ENCODE measurements at regions not wholly inside any gene's neighbourhood (a gene's known extent, or its start where the extent isn't known, plus 50 kb on each side); places are given as distances from the start of the nearest gene placed in this dataset.

DNA sequence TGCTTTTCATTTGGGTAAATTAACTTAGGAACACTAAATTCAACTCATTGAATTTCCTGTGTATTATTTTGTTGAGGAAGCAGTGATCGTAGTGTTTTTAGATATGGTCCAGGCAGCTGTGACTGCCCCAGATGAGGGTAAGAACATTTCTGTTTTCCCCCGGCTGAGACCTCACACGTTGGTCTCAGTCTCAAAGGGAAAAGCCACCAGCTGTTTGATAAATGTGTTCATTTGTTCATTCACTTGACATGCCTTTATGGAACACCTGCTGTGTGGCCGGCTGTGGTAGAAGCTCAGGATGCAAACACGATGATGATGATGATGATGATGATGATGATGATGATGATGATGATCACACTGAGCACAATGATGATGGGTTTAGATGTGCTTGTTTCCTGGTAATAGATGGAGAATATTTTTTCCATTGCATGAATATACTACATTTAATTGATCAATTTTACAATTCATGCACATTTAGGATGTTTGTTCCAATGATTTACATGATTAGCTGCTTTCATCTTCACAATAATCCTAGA lies 125.6 kb upstream of the ZNF32 start:
- CTCF ChIA-PET = no interaction called here
- intact Hi-C loops (cut with micrococcal nuclease) = no loop called here
- POLR2A ChIA-PET = no interaction called here
- no peaks in the 10 kb centered on the region for H3K9me3 Mint-ChIP-seq
- H3K27me3 Mint-ChIP-seq = peaks cover 3% of the 10 kb centered on the region
- H3K4me1 Mint-ChIP-seq (ENCODE audit: low read depth) = peaks cover 6% of the 10 kb centered on the region
- no peaks in the 10 kb centered on the region for H3K36me3 Mint-ChIP-seq
- no peak for DNase-seq
- no peak overlapping the region for H3K4me3 Mint-ChIP-seq
- no peak overlapping the region for H3K27ac Mint-ChIP-seq

DNA sequence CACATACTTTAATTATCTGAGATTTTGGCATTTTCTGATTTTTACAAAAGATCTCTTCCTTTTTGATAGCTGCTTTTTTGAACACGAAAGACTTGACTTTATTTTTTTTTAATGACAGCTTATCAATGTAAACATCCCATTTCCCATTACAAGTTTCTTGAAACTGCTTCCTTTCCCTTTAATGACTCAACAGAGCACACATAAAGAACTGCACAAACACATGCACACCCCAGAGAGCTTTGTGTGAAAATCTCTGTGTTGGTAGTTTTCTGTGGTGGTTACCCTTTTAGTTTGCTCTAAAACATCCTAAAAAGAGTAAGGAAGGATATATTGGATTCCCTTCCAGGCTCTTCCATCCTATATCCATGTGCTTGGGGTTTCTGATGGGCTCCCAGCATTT lies 125.1 kb upstream of the ZNF32 start:
- Mint-ChIP-seq H3K9me3 (peaks cover under 1% of the 10 kb centered on the region), H3K4me3 (no peak overlapping the region), H3K4me1 (ENCODE audit: low read depth) (peaks cover 3% of the 10 kb centered on the region), H3K36me3 (no peaks in the 10 kb centered on the region), H3K27me3 (peaks cover 3% of the 10 kb centered on the region), H3K27ac (no peak overlapping the region)
- CTCF ChIA-PET = no interaction called here
- POLR2A ChIA-PET = no interaction called here
- DNase-seq = no peak
- intact Hi-C loops (cut with micrococcal nuclease) = no loop called here

DNA sequence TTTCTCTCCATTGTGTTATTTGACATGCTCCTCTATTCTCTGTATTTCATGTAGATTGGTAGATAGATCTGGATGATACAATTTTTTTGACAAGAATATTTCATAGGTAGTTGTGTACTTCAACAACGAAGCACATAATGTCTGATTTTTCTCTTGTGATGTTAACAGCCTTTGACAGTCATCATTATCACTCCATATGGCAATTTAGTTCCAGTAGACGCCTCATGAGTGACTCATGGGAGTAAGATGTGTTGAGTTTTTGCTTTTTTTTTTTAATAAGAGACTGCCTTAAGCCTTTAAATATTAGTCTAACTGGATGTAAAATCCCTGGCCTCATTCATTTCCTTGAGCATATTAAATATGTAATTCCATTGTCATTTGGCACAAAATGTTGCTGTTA lies 123.5 kb upstream of the ZNF32 start:
- no peaks in the 10 kb centered on the region for H3K36me3 Mint-ChIP-seq
- ChIA-PET POLR2A (no interaction called here), CTCF (no interaction called here)
- intact Hi-C loops (cut with micrococcal nuclease) = no loop called here
- DNase-seq = no peak
- no peak overlapping the region for H3K4me3 Mint-ChIP-seq
- no peak overlapping the region for H3K27ac Mint-ChIP-seq
- H3K9me3 Mint-ChIP-seq = peaks cover 11% of the 10 kb centered on the region
- peaks cover 3% of the 10 kb centered on the region for H3K27me3 Mint-ChIP-seq
- H3K4me1 Mint-ChIP-seq (ENCODE audit: low read depth) = no peaks in the 10 kb centered on the region

DNA sequence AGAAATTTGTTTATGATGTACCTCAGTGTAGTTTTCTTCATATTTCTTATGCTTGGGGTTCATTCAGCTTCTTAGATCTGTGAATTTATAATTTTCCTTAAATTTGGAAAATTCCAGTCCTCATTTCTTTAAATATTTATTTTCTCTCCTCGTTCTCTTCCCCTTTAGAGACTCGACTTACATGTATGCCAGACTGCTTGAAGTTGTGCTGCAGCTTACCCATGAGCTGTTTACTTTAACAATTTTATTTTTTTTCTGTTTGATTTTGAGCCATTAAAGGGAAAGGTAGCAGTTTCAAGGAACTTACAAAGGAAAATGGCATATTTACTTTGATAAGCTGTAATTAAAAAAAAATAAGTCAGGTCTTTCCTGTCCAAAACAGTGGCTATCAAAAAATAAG lies 123.0 kb upstream of the ZNF32 start:
- no peak overlapping the region for H3K4me3 Mint-ChIP-seq
- ChIA-PET POLR2A (no interaction called here), CTCF (interaction anchor here (0.6 kb wide), 1 partner anchor 11 kb away, joined by 3 read pairs; no protein-coding TSS in a partner anchor)
- no peak overlapping the region for H3K27ac Mint-ChIP-seq
- no peak for DNase-seq
- H3K9me3 Mint-ChIP-seq = peaks cover 11% of the 10 kb centered on the region
- H3K36me3 Mint-ChIP-seq = no peaks in the 10 kb centered on the region
- no peaks in the 10 kb centered on the region for H3K4me1 Mint-ChIP-seq (ENCODE audit: low read depth)
- intact Hi-C loops (cut with micrococcal nuclease) = no loop called here
- peaks cover 3% of the 10 kb centered on the region for H3K27me3 Mint-ChIP-seq

DNA sequence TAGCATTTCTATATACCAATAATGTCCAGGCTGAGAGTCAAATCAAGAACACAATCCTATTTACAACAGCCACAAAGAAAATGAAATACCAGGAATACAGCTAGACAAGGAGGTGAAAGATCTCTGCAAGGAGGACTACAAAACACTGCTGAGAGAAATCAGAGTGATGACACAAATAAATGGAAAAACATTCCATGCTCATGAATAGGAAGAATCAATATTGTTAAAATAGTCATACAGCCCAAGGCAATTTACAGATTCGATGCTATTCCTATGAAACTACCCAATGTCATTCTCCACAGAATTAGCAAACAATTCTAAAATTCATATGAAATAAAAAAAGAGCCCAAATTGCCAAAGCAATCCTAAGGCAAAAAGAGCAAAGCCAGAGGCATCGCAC lies 116.8 kb upstream of the ZNF32 start:
- DNase-seq = no peak
- POLR2A ChIA-PET = no interaction called here
- CTCF ChIA-PET = no interaction called here
- Mint-ChIP-seq H3K4me1 (ENCODE audit: low read depth) (no peaks in the 10 kb centered on the region), H3K36me3 (no peaks in the 10 kb centered on the region), H3K27ac (no peak overlapping the region), H3K27me3 (no peaks in the 10 kb centered on the region), H3K4me3 (no peak overlapping the region), H3K9me3 (peaks cover 11% of the 10 kb centered on the region)
- intact Hi-C loops (cut with micrococcal nuclease) = no loop called here

DNA sequence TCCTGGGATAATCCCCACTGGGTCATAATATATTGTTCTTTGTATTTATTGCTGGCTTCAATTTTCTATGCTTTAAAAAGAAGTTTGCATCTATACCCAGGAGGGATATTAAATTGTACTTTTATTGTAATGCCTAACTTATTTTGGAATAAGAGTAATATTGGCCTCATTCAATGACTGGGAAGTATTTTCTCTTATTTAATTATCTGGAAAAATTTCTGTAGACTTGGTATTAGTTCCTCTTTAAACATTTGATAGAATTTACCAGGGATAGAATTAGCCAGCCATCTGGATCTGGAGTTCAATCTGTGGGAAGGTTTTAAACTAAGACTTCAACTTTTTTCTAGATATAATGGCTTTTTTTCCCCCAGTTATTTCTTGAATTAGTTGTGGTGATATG lies 115.2 kb upstream of the ZNF32 start:
- no peak overlapping the region for H3K27ac Mint-ChIP-seq
- intact Hi-C loops (cut with micrococcal nuclease) = no loop called here
- no peaks in the 10 kb centered on the region for H3K4me1 Mint-ChIP-seq (ENCODE audit: low read depth)
- POLR2A ChIA-PET = no interaction called here
- H3K36me3 Mint-ChIP-seq = no peaks in the 10 kb centered on the region
- CTCF ChIA-PET = no interaction called here
- H3K9me3 Mint-ChIP-seq = peaks cover 11% of the 10 kb centered on the region
- H3K27me3 Mint-ChIP-seq = no peaks in the 10 kb centered on the region
- H3K4me3 Mint-ChIP-seq = no peak overlapping the region
- no peak for DNase-seq

DNA sequence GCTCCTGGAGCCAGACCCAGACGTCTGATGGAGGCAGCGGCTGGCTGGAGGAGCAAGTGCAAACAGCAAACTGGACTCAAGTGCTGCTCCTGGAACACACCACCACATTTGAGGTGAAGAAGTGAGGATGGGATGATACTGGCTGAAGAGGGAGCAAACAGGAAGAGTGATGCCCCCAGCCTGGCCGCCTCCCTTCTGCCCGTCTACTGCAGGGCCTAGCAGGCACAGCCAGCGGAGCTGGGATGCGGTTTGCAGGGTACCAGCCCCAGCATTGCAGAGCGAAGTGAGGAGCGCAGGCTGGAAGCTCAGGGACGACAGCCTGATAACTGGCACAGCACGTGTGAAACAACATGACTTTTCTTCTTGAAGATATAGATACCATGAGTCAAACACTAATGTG lies 111.8 kb upstream of the ZNF32 start:
- intact Hi-C loops (cut with micrococcal nuclease) = no loop called here
- ChIA-PET CTCF (no interaction called here), POLR2A (no interaction called here)
- Mint-ChIP-seq H3K36me3 (no peaks in the 10 kb centered on the region), H3K27ac (no peak overlapping the region), H3K9me3 (no peaks in the 10 kb centered on the region), H3K27me3 (no peaks in the 10 kb centered on the region), H3K4me1 (ENCODE audit: low read depth) (no peaks in the 10 kb centered on the region), H3K4me3 (no peak overlapping the region)
- no peak for DNase-seq

DNA sequence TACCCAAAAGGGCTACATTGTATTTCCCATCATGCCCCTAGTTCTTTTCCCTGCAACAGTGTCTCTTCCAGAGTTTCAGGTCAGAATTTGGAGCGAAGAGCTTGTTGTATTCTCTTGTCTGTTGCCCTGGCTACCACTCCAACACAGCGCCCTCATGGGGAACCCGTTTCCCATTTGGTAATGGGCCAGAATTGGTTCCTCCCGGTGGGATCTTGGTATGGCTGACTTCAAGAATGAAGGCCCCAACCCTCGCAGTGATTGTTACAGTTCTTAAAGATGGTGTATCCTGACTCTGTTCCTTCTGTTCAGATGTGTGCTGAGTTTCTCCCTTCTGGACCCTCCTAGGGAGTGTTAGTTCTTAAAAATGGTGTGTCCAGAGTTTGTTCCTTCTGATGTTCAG lies 110.5 kb upstream of the ZNF32 start:
- DNase-seq = no peak
- no peaks in the 10 kb centered on the region for H3K4me1 Mint-ChIP-seq (ENCODE audit: low read depth)
- no peak overlapping the region for H3K4me3 Mint-ChIP-seq
- intact Hi-C loops (cut with micrococcal nuclease) = no loop called here
- H3K27me3 Mint-ChIP-seq = no peaks in the 10 kb centered on the region
- CTCF ChIA-PET = no interaction called here
- H3K9me3 Mint-ChIP-seq = no peaks in the 10 kb centered on the region
- POLR2A ChIA-PET = no interaction called here
- no peak overlapping the region for H3K27ac Mint-ChIP-seq
- no peaks in the 10 kb centered on the region for H3K36me3 Mint-ChIP-seq

DNA sequence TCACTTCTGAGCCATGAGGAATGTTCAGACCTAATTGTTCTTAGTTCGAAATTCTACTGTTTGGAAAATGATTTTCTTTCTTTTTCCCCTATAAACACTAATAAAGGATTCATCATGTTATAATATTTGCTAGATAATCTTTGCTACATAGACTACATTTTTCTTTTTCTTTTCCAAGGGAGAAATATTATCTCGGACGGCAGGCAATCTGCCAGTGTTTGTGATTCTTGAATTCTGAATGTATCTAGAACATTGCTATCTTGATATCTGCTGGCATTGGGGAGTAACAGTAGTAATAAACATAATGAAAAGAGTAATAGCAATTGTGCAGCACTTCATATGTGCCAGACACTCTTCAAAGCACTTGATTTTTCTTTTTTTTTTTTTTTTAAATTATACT lies 107.7 kb upstream of the ZNF32 start:
- CTCF ChIA-PET = no interaction called here
- no peak overlapping the region for H3K4me3 Mint-ChIP-seq
- H3K4me1 Mint-ChIP-seq (ENCODE audit: low read depth) = no peaks in the 10 kb centered on the region
- DNase-seq = no peak
- H3K36me3 Mint-ChIP-seq = no peaks in the 10 kb centered on the region
- intact Hi-C loops (cut with micrococcal nuclease) = no loop called here
- POLR2A ChIA-PET = no interaction called here
- no peaks in the 10 kb centered on the region for H3K27me3 Mint-ChIP-seq
- no peak overlapping the region for H3K27ac Mint-ChIP-seq
- H3K9me3 Mint-ChIP-seq = no peaks in the 10 kb centered on the region

DNA sequence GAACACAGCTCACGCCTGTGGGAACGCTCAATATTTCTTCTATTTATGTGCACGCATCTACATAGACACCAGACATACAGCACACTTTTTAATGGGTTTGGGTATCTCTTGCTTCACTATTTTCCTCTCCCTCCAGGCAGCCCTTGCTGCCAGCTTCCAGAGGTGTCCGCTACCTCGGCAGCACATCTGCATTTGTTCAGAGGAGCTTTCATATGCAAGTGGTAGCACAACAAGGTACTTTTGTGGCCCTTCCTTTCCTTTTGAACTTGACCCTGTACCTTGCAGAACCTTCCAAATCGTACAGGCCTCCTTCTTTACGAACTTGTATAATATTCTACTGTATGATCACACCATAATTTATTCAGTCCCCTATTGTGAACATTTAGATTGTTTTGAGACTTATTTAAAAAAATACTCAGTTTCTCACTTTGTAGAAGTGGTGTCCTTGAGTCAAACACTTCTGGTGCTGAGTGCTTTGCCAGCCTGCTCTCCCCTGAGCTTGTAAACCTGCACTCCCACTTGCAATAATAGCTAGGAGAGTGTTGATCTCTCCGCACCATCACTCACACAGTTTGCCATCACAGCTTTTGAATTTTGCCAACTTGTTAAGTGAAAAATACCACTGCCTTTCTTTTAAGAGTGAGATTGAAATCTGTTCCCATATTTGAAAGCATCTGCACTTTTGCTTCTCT lies 106.0 kb upstream of the ZNF32 start:
- no peaks in the 10 kb centered on the region for H3K36me3 Mint-ChIP-seq
- ChIA-PET POLR2A (no interaction called here), CTCF (no interaction called here)
- no peak overlapping the region for H3K27ac Mint-ChIP-seq
- H3K9me3 Mint-ChIP-seq = no peaks in the 10 kb centered on the region
- DNase-seq = no peak
- H3K4me1 Mint-ChIP-seq (ENCODE audit: low read depth) = no peaks in the 10 kb centered on the region
- H3K4me3 Mint-ChIP-seq = no peak overlapping the region
- intact Hi-C loops (cut with micrococcal nuclease) = no loop called here
- H3K27me3 Mint-ChIP-seq = no peaks in the 10 kb centered on the region

DNA sequence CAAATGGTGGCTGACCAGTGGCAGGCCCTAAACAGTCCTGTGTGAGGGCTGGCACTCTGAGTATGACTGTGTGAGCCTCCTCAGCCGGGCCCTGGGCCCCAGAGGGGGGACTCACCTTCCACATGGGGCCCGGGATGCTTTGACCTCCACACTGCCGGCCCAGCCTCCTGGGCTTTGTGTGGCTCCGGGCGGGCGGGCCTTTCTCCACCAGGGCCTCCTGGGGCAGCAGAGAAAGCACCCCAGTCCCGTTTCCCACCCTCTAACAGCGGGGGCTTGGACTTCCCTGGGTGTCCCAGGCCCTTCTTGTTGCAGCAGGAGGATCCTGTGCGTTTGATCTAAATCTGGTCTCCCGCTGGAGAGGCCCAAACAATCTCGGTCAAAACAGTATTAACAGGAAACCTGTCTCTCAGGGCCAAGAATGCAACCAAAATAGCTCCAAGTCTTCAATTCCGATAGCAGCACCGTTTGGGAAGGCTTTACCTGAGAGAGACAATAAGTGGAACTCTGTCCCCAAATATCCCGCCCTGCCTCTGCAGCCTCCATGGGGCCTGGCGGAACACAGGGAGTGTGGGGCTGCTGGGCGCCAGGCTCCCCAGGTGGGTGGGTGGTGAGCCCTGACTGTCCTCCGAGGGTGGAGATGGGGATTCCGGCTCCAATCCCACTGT lies 104.8 kb upstream of the ZNF32 start:
- no peak for DNase-seq
- Mint-ChIP-seq H3K36me3 (no peaks in the 10 kb centered on the region), H3K27me3 (no peaks in the 10 kb centered on the region), H3K4me3 (no peak overlapping the region), H3K4me1 (ENCODE audit: low read depth) (no peaks in the 10 kb centered on the region), H3K9me3 (no peaks in the 10 kb centered on the region), H3K27ac (no peak overlapping the region)
- intact Hi-C loops (cut with micrococcal nuclease) = no loop called here
- ChIA-PET CTCF (no interaction called here), POLR2A (no interaction called here)

DNA sequence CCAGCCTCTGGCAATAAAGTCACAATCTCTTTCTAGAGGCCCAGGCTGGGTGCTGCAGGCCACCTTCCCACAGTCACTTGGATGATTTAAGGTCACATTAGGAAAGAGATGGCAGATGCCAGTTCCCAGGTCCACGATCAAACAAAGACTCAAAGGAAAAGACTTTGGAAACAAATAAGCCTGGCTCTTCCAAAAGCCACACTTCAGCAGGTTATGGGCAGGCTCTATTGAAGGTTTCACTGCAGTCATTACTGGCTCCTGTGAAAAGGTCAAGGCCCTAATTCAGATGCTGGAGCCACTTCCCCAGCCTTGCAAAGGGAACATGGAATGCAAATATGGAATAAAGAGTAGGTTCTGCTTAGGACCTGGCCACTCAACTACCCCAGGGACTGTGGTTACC lies 104.0 kb upstream of the ZNF32 start:
- Mint-ChIP-seq H3K36me3 (no peaks in the 10 kb centered on the region), H3K4me3 (no peak overlapping the region), H3K27ac (no peak overlapping the region), H3K4me1 (ENCODE audit: low read depth) (no peaks in the 10 kb centered on the region), H3K9me3 (no peaks in the 10 kb centered on the region), H3K27me3 (no peaks in the 10 kb centered on the region)
- ChIA-PET POLR2A (no interaction called here), CTCF (no interaction called here)
- intact Hi-C loops (cut with micrococcal nuclease) = no loop called here
- DNase-seq = no peak

DNA sequence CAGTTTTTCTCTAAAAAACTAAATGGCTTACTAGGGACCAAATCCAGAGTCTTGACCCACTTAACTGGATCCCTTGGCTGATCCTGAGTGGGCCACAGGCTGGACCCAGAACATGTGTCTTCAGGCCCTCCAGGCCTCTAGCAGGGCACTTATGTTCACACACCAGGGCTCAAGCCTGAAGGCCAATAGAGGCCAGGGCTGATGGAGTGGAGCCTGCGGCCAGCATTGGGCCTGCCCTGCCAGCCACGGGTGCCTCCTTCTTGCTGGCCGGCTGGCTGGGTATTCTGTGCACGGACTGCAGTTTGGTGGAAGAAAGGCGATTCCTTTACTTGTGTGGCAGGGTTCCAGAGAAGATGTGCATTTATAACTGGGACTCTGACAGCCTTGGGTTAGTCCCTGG lies 103.0 kb upstream of the ZNF32 start:
- intact Hi-C loops (cut with micrococcal nuclease) = no loop called here
- ChIA-PET POLR2A (no interaction called here), CTCF (no interaction called here)
- H3K27me3 Mint-ChIP-seq = no peaks in the 10 kb centered on the region
- H3K4me3 Mint-ChIP-seq = no peak overlapping the region
- H3K27ac Mint-ChIP-seq = no peak overlapping the region
- no peaks in the 10 kb centered on the region for H3K9me3 Mint-ChIP-seq
- no peaks in the 10 kb centered on the region for H3K4me1 Mint-ChIP-seq (ENCODE audit: low read depth)
- no peak for DNase-seq
- no peaks in the 10 kb centered on the region for H3K36me3 Mint-ChIP-seq
